AG04450 (cell line): ENCODE measurements at regions not wholly inside any gene's neighbourhood (a gene's known extent, or its start where the extent isn't known, plus 50 kb on each side); places are given as distances from the start of the nearest gene placed in this dataset.

Experiments
- CTCF ChIA-PET: fragments of 300-600, 350-600 bp; formaldehyde crosslinking; extraction: SDS; loops from one replicate; lab custom pipeline; 2022; ENCODE audit warnings: antibody characterized with exemption, inconsistent platforms; lab: Charles Lee
- POLR2A ChIA-PET: fragments of 350-600 bp; formaldehyde crosslinking; extraction: SDS; loops from one replicate; lab custom pipeline; 2021; ENCODE audit warnings: antibody characterized with exemption, inconsistent platforms; lab: Yijun Ruan, JAX
- DNase-seq: peaks from one replicate; pipeline ENCODE4 v3.0.0-alpha.2; 2011; ENCODE audit warnings: low read depth, low spot score
- H3K27ac ChIP-seq: one replicate; pipeline ENCODE4 v1.5.1; 2012; ENCODE audit warnings: low read depth, low read length, control low read depth
- H3K27me3 ChIP-seq: one replicate; pipeline ENCODE4 v1.6.0; 2012; ENCODE audit warnings: low read length; ENCODE audit not compliant: control insufficient read depth, insufficient read depth
- H3K4me3 ChIP-seq: 2 replicates; pipeline ENCODE4 v1.5.1; 2011; ENCODE audit warnings: mild to moderate bottlenecking, low read depth, low read length, control low read depth
- H3K9me3 ChIP-seq: 2 replicates; pipeline ENCODE4 v1.5.1; 2012; ENCODE audit warnings: low read length; ENCODE audit not compliant: control insufficient read depth, insufficient read depth
- TF ChIP-seq, protein P1 (sequence below): IDR thresholded peaks from 2 replicates; pipeline ENCODE4 v1.5.1; 2011; ENCODE audit warnings: low read depth, low read length, control low read depth, inconsistent platforms

DNA sequence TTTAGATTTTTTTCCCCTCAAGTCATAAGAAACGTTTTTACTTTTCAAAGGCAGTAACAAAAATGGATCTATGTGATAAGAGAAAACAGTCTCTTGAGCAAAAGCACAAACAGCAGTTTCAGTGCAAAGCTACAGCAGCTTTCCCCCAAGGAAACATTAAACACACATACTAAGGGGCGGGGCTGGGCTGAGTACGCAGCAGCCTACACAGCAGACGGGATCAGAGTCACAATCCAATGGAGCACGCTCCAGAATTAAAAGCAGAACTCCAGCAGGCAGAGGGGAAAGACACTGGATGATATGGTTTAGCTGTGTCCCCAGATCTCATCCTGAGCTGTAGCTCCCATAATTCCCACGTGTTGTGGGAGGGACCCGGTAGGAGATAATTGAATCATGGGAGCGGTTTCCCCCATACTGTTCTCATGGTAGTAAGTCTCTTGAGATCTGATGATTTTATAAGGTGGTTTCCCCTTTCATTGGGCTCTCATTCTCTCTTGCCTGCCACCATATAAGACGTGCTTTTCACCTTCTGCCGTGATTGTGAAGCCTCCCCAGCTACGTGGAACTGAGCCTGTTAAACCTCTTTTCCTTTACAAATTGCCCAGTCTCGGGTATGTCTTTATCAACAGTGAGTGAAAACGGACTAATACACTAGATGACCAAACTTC lies 116.2 kb upstream of the SLCO3A1 start:
- ChIA-PET CTCF (no interaction called here), POLR2A (no interaction called here)
- Histone ChIP-seq H3K27ac (no peak overlapping the region), H3K27me3 (no peaks in the 10 kb centered on the region), H3K9me3 (no peaks in the 10 kb centered on the region), H3K4me3 (no peak overlapping the region)
- DNase-seq: no peak
- TF ChIP-seq, protein P1, sequence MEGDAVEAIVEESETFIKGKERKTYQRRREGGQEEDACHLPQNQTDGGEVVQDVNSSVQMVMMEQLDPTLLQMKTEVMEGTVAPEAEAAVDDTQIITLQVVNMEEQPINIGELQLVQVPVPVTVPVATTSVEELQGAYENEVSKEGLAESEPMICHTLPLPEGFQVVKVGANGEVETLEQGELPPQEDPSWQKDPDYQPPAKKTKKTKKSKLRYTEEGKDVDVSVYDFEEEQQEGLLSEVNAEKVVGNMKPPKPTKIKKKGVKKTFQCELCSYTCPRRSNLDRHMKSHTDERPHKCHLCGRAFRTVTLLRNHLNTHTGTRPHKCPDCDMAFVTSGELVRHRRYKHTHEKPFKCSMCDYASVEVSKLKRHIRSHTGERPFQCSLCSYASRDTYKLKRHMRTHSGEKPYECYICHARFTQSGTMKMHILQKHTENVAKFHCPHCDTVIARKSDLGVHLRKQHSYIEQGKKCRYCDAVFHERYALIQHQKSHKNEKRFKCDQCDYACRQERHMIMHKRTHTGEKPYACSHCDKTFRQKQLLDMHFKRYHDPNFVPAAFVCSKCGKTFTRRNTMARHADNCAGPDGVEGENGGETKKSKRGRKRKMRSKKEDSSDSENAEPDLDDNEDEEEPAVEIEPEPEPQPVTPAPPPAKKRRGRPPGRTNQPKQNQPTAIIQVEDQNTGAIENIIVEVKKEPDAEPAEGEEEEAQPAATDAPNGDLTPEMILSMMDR: no peak

DNA sequence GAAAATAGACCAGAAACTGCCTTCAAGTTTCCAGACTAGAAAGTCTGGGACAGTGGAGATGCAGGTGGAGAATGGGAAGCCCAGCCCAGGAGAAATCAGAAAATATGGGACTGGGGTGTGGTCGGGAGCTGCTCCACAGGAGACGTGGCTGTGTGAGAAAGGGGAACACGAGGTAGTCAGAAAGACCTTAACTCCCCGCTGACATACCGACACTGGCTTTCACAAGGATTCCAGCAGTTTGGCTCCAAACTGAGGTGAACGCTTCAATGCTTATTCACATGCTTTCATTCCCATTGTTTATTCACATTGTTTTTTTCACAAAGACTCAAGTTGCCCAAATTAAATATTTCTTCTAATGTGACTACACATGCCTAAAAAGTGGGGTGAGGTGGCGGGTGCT lies 111.5 kb upstream of the SLCO3A1 start:
- Histone ChIP-seq H3K4me3 (no peak overlapping the region), H3K27me3 (no peaks in the 10 kb centered on the region), H3K9me3 (no peaks in the 10 kb centered on the region), H3K27ac (no peak overlapping the region)
- DNase-seq: no peak
- ChIA-PET CTCF (no interaction called here), POLR2A (no interaction called here)
- TF ChIP-seq, protein P1: no peak

DNA sequence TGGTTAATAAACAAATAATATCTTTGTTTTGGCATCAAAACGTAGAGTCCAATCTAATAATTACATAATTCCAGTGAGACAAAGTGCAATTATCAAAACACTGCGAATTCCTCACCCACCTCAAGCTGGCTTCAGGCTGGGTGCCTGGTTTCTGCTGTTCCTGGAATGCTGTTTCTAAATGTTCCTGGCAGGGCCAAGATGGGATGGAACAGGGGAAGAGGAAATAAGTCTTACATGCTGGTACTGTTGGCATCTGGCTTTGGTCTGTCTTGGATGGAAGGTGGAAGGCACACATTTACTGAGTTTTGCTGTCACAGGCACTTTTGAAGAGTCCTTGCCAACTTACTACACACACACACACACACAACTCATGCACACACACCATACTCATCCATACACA lies 101.9 kb upstream of the SLCO3A1 start:
- ChIA-PET POLR2A (no interaction called here), CTCF (no interaction called here)
- TF ChIP-seq, protein P1: no peak
- Histone ChIP-seq H3K4me3 (no peak overlapping the region), H3K9me3 (no peaks in the 10 kb centered on the region; the same call in 1 of the 2 replicates), H3K27ac (no peak overlapping the region), H3K27me3 (no peaks in the 10 kb centered on the region)
- DNase-seq: no peak

DNA sequence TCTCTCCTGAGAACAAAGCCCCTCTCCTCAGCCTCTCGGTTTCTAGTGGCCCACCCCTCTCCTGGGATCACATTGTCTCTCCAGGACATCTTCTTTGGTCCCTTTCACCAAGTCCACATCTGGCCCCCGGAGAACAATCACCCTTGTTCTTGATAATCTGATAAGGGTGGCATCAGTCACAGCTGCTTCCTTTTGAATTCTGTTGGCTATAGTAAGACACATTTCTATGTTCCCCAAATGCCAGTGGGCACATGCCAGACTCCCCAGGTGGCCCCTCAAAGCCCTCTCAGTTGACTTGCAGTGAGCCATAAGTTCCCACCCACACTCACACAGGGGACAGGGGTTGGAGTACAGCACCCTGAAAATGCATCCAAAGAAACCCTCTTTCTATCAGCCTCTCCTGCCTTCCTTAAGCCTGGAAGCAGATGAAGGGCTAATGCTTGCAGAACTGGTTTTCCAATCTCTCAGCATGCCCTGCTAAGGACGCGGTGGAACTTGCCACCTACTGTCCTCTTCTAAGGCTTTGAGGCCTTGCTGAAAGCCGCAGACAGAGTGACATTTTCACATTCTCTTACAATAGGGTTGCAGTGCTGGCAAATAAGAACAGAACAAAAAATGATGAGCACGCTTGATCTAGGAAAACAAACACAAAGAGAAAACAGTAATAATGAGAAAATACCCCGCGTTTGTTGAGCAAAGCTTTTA lies 101.3 kb upstream of the SLCO3A1 start:
- no peak overlapping the region for H3K4me3 ChIP-seq
- TF ChIP-seq, protein P1: no peak
- no peak overlapping the region for H3K27ac ChIP-seq
- ChIA-PET CTCF (interaction anchor here (0.7 kb wide), 1 partner anchor 29 kb away, joined by 5 read pairs; no protein-coding TSS in a partner anchor), POLR2A (no interaction called here)
- H3K27me3 ChIP-seq: no peaks in the 10 kb centered on the region
- no peaks in the 10 kb centered on the region; the same call in 1 of the 2 replicates for H3K9me3 ChIP-seq
- DNase-seq: no peak

DNA sequence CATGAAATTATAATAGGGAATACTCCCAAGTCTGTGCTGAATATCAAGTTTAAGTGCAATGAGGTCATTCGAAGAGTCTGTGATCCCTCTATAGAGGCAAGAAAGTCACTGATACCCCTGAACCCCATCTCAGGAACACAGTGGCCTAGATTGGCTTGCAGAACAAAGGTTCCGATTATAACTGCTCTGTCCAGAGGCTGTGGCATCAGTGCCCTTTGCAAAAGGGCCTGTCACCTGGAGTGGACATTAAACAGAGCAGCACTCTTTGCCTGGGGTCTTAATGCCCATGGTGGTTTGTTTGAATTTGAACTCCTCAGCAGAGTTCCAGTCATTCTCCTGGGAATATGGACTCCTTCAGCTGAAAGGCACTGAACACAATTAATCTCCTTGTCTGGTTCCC lies 93.9 kb upstream of the SLCO3A1 start:
- Histone ChIP-seq H3K4me3 (no peak overlapping the region), H3K9me3 (no peaks in the 10 kb centered on the region), H3K27ac (no peak overlapping the region), H3K27me3 (no peaks in the 10 kb centered on the region)
- DNase-seq: no peak
- TF ChIP-seq, protein P1: no peak
- POLR2A ChIA-PET: no interaction called here
- CTCF ChIA-PET: no interaction called here
